NCI-H2196 (cell line): ENCODE measurements at regions not wholly inside any gene's neighbourhood (a gene's known extent, or its start where the extent isn't known, plus 50 kb on each side); places are given as distances from the start of the nearest gene placed in this dataset.

Experiments
- DNase-seq: peaks from one replicate; lab custom pipeline; 2025; ENCODE audit not compliant: unreplicated experiment; lab: John Stamatoyannopoulos, UW

- no peak for DNase-seq
Observed at GRCh38 chr18:14905350-14905749, 157.4 kb downstream of the ANKRD30B start.

DNA sequence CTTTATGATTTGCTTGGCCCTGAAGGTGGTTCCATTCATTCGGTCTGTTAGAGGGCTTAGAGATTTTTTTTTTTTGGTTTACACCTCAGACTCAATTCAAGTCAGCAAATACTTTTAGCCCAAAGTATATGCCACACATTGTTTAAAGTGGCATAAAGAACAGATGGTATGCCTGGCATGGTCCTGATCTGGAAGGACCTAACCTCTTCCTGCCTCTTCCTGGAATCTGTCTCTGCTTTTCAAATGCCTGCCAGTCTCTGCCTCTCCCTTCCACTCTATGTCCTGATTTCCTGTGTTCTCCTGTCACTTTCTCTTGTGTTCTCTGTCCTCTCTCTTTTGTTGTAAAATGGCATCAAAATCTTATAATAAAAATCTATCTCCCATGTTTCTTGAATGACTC is 158.0 kb downstream of the ANKRD30B start:
- no peak for DNase-seq

GRCh38 chr18:14907420-14907819 is 159.4 kb downstream of the ANKRD30B start:
- DNase-seq: no peak

DNA sequence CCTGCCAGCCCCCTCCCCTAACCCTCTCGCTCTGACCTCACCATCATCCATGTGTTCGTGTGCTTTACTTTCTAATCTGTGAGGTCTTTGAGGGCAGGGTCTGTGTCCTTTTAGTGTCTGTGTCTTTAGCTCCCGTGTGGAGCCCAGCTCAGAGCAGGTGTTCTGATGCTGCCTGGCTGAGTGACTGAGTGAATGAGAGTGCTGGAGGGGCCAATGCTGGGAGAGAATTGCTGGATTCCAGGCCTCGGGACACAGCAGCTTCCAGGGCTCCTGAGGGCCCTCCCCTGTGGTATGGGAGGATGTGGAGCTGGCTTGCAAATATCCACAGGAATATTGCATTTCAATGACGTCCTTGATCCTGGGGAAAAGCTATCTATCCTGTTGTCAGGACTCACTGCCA is 160.6 kb downstream of the ANKRD30B start:
- DNase-seq: no peak

GRCh38 chr18:14912967-14913366 is 165.0 kb downstream of the ANKRD30B start:
- no peak for DNase-seq

DNA sequence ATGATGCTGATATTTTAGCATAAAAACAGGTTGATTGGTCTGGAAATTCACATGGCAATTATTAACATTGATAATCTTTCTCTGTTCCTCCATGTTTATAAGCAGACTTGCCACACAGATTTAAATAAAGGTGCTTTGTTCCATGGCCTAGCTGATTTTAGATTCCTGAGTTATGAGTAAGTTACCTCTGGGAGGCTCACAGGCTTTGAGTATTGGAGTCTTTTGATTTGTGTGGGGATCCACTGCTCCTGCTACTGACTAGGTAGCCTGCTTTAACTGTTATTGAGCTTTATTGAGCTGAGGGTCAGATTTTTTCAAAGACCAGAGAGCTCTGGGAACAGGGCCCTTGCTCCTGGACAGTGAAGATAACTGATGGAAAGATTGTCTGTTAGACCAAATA is 166.1 kb downstream of the ANKRD30B start:
- no peak for DNase-seq

DNA sequence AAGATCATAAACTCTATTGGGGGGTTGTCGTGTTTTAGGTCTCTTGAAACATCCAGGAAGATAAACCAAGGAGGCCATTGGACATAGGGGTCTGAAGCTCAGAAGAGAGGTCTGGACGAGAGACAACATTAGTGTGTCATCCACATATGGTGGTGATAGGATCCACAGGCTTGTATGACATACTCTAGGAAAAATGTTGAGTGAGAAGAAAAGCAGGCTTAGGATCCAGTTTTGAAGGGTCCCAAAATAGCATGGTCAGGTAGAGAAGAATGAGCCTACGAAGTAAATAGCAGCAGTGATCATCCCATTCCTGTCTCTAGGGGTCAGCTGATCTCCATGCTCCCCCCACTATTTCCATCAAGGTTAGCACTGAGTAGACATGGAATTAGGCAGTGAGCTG is 166.8 kb downstream of the ANKRD30B start:
- no peak for DNase-seq

DNA sequence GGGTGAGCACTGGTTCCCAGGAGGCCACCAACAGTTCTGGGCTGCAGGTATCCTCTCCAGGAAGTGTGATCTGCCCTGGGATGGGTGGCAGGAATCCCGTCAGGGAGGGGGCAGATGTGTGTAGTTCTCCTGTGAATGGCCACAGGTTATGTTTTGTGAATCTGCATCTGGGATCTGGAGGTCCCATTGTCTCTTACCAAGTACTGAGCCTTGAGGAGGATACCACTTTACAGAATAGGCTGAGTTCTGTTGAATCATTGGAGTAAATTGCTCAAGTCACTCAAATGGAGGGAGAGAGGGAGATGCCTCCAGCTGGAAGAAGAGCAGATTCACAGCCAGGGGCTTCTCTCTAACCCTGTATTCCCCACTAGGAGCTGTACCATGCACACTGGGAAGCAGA is 168.2 kb downstream of the ANKRD30B start:
- DNase-seq: no peak

DNA sequence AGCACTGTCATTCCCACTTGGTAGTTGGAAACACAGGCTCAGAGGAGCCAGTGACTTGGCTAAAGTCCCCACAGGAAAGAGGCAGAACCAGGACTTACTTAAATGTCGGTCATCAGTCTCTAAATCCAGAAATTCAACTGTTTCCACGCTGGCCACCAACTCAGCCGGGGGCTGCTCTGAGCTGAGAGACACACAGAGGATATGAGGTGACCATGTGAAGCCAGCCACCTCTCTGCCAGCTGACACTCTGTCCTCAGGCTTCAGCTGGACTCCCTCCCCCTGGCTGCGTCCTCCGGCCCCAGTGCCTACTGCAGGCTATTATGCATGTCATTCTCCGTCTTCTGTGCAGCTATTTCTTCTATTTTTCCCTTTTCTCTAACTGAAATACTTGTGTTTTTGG is 168.9 kb downstream of the ANKRD30B start:
- no peak for DNase-seq

- DNase-seq: no peak
Observed at GRCh38 chr18:14917311-14917710, 169.3 kb downstream of the ANKRD30B start.

DNA sequence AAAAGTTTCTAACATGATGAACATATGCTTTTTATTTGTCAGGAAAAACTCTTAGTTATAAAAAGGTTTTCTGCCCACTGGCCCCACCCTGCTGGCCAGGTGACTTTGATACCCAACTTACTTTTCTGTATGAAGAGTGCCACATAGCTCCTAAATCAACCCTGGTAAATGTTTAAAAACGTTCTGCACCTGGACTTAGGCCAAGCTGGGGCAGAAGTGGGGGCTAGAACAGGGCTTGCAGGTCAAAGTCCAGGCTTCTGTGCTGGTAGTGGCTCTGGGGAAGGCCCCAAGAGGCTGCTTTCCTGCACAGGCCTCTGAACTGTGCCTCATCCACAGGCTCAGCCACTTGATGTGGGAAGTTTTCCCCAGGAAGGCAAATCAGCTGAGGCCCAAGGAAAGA is 171.7 kb downstream of the ANKRD30B start:
- no peak for DNase-seq

DNA sequence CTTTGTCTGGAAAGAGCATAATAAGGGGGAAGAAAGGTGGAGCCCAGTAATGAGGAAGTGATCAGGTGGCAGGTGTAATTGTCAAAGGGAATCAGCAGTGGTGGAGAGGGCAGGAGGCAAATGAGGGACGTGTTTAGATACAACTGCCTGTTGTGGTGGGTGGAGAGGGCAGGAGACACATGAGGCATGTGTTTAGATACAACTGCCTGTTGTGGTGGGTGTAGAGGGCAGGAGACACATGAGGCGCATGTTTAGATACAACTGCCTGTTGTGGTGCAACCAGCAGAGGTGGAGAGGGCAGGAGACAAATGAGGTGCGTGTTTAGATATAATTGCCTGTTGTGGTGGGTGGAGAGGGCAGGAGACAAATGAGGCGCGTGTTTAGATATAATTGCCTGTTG is 173.1 kb downstream of the ANKRD30B start:
- DNase-seq: no peak

- DNase-seq: no peak
Observed at GRCh38 chr18:14921547-14921946, 173.6 kb downstream of the ANKRD30B start.

DNA sequence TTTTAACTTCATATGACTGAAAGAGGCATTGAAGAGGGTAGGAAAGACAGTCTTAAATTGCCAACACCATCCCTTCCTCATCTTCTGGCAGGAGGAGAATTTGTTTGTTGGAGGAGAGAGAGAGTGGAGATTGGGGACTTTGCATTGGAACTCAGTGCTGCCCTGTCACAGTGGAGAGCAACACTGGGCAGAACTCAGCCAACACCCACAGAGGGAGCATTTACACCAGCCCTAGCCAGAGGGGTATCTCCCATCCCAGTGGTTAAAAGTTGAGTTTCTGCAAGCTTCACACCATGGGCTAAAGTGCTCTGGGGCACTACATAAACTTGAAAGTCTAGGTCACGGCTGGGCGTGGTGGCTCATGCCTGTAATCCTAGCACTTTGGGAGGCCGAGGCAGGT is 174.1 kb downstream of the ANKRD30B start:
- DNase-seq: no peak

GRCh38 chr18:14922965-14923565 is 175.1 kb downstream of the ANKRD30B start:
- no peak for DNase-seq

- DNase-seq: no peak
Observed at GRCh38 chr18:14924226-14924625, 176.3 kb downstream of the ANKRD30B start.

- DNase-seq: no peak
Observed at GRCh38 chr18:14925281-14925709, 177.3 kb downstream of the ANKRD30B start.

DNA sequence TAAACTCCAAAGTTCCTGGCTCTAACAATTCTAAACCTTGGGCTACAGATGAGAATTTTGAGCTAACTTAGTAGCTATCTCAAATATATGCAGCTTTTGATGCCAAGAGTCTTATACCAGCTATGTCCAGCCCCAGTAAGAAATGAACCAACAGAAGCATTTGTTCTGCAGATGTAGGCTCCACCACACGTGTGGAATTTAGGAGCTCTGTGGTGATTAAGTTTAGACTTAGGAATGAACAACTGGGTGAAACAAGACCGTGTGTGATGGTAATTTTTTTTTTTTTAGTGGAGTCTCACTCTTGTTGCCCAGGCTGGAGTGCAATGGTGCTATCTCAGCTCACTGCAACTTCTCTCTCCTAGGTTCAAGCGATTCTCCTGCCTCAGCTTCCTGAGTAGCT is 179.7 kb downstream of the ANKRD30B start:
- no peak for DNase-seq

- DNase-seq: no peak
Observed at GRCh38 chr18:14928396-14928795, 180.4 kb downstream of the ANKRD30B start.

DNA sequence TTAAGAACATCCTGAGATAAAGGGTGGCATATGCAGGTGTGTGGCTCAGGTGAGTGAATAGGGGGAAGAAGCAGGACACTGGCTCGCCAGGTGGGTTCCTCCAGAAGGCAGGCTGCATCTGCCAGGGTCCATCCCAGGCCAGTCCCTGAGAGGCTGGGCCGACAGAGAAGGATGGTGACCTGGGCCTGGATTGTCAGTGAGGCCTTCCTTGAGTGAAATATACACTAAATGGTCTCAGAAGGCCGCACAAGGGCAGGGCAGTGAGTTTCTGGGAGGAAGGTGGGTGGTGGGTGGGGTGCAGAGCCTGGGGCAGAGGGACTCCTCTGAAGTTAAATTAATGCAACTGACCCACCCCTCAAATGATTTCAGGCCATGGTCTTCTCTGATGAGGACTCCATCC is 182.1 kb downstream of the ANKRD30B start:
- DNase-seq: no peak

DNA sequence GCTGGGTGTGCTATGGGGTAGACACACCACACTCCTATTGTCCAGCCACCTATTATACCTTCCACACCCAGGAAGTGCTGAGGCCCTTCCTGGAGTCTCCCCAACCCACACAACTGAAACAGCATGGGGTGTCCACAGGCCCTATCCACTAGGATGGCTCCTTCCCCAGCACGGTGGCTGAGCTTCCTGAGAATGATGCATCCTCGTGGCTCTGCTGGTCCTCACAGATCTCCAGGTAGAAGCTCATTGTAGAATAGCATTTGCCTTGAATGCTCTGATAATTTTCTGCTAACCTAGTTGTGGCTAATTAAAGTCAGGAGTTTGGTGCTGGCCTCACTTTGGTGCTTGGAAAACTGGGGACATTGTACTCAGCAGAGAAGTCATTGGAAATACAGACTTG is 182.6 kb downstream of the ANKRD30B start:
- no peak for DNase-seq

DNA sequence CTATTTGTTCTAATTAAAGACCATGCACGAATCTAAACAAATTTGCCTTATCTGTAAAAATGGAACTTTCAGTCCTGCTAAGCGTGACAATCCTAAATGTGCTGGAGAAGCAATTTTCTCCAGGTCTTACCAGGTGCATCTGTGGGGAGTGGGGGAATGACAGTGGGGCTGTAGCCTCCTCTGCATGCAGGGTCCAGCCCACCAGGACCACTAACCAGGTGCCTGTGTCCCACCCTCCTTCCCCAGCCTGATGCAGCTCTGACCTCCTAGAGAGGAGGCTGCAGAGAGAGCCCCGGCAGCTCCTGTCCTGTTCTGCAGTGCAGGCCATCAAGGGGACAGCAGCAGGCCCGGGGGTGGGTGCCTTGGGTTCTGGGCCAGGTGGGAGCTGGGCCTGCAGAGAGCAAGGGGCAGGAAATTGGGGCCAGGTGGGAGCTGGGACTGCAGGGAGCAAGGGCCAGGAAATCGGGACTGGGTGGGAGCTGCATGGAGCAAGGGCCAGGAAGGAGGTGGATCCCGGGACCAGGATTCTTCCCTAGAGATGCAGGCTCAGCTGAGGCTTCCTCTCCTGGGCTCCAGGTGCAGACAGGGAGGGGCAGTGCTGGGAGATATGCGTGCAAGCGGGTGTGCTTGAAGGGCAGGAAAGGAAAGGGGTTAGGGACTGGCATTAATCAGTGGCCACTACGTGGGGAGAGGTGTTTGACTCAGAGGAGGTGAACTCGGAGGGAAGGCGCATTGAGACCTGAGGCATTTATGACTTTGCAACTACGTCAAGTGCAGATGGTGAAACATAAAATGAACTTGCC is 185.3 kb downstream of the ANKRD30B start:
- no peak for DNase-seq

DNA sequence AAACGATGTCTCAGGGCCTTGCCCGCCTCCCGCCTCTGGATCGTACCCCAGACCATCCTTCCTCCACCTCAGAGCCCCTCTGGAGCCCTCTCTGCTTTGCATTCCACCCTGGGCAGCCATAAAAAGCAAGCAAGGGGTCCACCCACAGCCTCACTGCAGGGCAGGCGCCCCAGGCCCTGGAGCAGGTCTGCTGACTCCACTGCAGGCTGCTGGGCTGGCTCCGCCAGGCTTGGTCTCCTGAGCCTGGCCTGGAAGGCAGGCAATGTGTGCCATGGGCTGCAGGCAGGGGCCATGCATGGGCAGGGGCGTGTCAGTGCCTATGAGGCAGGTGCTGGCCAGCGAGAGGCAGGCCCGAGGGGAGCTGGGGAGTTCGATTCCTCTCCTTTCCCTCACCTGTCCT is 186.0 kb downstream of the ANKRD30B start:
- DNase-seq: no peak
